Thyroid gland (tissue), 4 donors: ENCODE measurements at regions not wholly inside any gene's neighbourhood (a gene's known extent, or its start where the extent isn't known, plus 50 kb on each side); places are given as distances from the start of the nearest gene placed in this dataset.

Source experiments
- CTCF ChIP-seq, 6 experiments: fragments of 200-600 bp in 3 of 6; fragments of 450-650 bp in 3 of 6; sonication (generic) in 3 of 6; IDR thresholded peaks; one replicate each; pipeline ENCODE4 v1.5.1; 2016 to 2019; ENCODE audit warnings: antibody characterized with exemption in 6 of 6, mild to moderate bottlenecking in 2 of 6, inconsistent platforms in 1 of 6, moderate library complexity in 1 of 6
- POLR2A ChIP-seq, 2 donors: fragments of 450-650 bp; IDR thresholded peaks; one replicate each; pipeline ENCODE4 v1.6.1; 2017; ENCODE audit warnings: antibody characterized with exemption in 2 of 2, mild to moderate bottlenecking in 2 of 2, moderate library complexity in 1 of 2

GRCh38 chr2:236639461-236640235 is 70.0 kb downstream of the ACKR3 start:
- TF ChIP-seq CTCF (IDR thresholded peaks at IDR 0.05) (no peak), POLR2A (IDR thresholded peaks at IDR 0.05) (no peak)
